Cardiac fibroblast (primary cell): ENCODE measurements at regions not wholly inside any gene's neighbourhood (a gene's known extent, or its start where the extent isn't known, plus 50 kb on each side); places are given as distances from the start of the nearest gene placed in this dataset.

Source experiments
- DNase-seq, 2 donors: peaks; one replicate each; pipeline versions ENCODE4 v3.0.0 to v3.0.0-alpha.2; 2010; ENCODE audit warnings: low read depth in 2 of 2
- H3K4me3 ChIP-seq, 2 donors: replicated peaks in 1 of 2; 1 replicate in 1 of 2; 2 replicates in 1 of 2; pipeline ENCODE4 v1.5.1; 2011; ENCODE audit warnings: low read depth in 2 of 2, low read length in 2 of 2, mild to moderate bottlenecking in 2 of 2, moderate library complexity in 1 of 2
- CTCF ChIP-seq: IDR thresholded peaks from one replicate; pipeline ENCODE4 v1.5.1; 2011; ENCODE audit warnings: low read depth, mild to moderate bottlenecking, low read length, inconsistent platforms

GRCh38 chr9:95381221-95381620, 63.7 kb upstream of the FANCC start:
- TF ChIP-seq CTCF: no peak
- DNase-seq: peak; percentile 36 to 79
- no peak overlapping the region for H3K4me3 ChIP-seq

GRCh38 chr9:95379630-95380029, 62.1 kb upstream of the FANCC start:
- no peak for TF ChIP-seq CTCF
- no peak for DNase-seq
- no peak overlapping the region for H3K4me3 ChIP-seq

GRCh38 chr9:95373782-95374487, 56.4 kb upstream of the FANCC start:
- H3K4me3 ChIP-seq: no peak overlapping the region
- DNase-seq: no peak
- no peak for TF ChIP-seq CTCF

GRCh38 chr9:95373069-95373681, 55.7 kb upstream of the FANCC start:
- H3K4me3 ChIP-seq: no peak overlapping the region
- no peak for TF ChIP-seq CTCF
- DNase-seq: no peak

GRCh38 chr9:95370064-95370463, 52.6 kb upstream of the FANCC start:
- no peak for DNase-seq
- TF ChIP-seq CTCF: no peak
- H3K4me3 ChIP-seq: no peak overlapping the region

GRCh38 chr9:95368377-95369160, 51.1 kb upstream of the FANCC start:
- DNase-seq: no peak
- H3K4me3 ChIP-seq: no peak overlapping the region
- TF ChIP-seq CTCF: no peak
